Panc1 (cell line): ENCODE measurements at regions not wholly inside any gene's neighbourhood (a gene's known extent, or its start where the extent isn't known, plus 50 kb on each side); places are given as distances from the start of the nearest gene placed in this dataset.

Experiments
- ATAC-seq: fragments of 200-7000 bp; cut with Tn5 transposase; 2 replicates; pipeline ENCODE4 v1.9.1; 2020; ENCODE audit warnings: mild to moderate bottlenecking, moderate library complexity
- BruUV-seq: library from RNA; stranded (reverse); fragments of 400-500 nt; replicated peaks from 2 replicates; lab custom pipeline; 2021; lab: Mats Ljungman, UMichigan
- CTCF ChIA-PET: fragments of 300-600 bp; sonication (Branson Sonifier 250); formaldehyde crosslinking; loops from one replicate; lab custom pipeline; 2022; ENCODE audit warnings: antibody characterized with exemption; lab: Charles Lee
- POLR2A ChIA-PET: fragments of 300-600 bp; sonication (Branson Sonifier 250); formaldehyde crosslinking; loops from one replicate; lab custom pipeline; 2022; ENCODE audit warnings: antibody characterized with exemption; lab: Charles Lee
- DNase-seq: peaks from one replicate; pipeline ENCODE4 v3.0.0-alpha.2; 2010; ENCODE audit warnings: low read depth, low spot score
- H3K27ac ChIP-seq: 2 replicates; pipeline ENCODE4 v1.5.1; 2011; ENCODE audit warnings: mild to moderate bottlenecking, low read length, inconsistent platforms
- H3K27me3 ChIP-seq: fragments of 200-500 bp; sonication (Bioruptor generic); 2 replicates; pipeline ENCODE4 v1.6.0; 2014; ENCODE audit warnings: low read length, inconsistent platforms; ENCODE audit not compliant: control insufficient read depth, insufficient read depth
- H3K36me3 ChIP-seq: fragments of 200-500 bp; sonication (Bioruptor generic); 2 replicates; pipeline ENCODE4 v1.5.1; 2014; ENCODE audit warnings: inconsistent platforms, mild to moderate bottlenecking, low read length, moderate library complexity; ENCODE audit not compliant: control insufficient read depth, insufficient read depth
- H3K4me1 ChIP-seq: 2 replicates; pipeline ENCODE4 v1.5.1; 2011; ENCODE audit warnings: inconsistent platforms, mild to moderate bottlenecking, low read length, moderate library complexity; ENCODE audit not compliant: control insufficient read depth, insufficient read depth
- H3K4me3 ChIP-seq, 2 experiments: 2 replicates each; pipeline ENCODE4 v1.5.1; 2011 to 2012; ENCODE audit warnings: low read depth in 2 of 2, low read length in 2 of 2, mild to moderate bottlenecking in 2 of 2, inconsistent platforms in 1 of 2, moderate library complexity in 1 of 2
- H3K9me3 ChIP-seq: fragments of 200-500 bp; sonication (Bioruptor generic); 2 replicates; pipeline ENCODE4 v1.5.1; 2014; ENCODE audit warnings: low read depth, mild to moderate bottlenecking, inconsistent platforms, low read length, moderate library complexity; ENCODE audit not compliant: control insufficient read depth, insufficient read depth
- POLR2AphosphoS5 ChIP-seq: IDR thresholded peaks from 2 replicates; pipeline ENCODE4 v1.6.1; 2012; ENCODE audit warnings: mild to moderate bottlenecking, low read depth, low read length, moderate library complexity
- SIN3A ChIP-seq: IDR thresholded peaks from 2 replicates; pipeline ENCODE4 v1.6.1; 2012; ENCODE audit warnings: low read depth, mild to moderate bottlenecking, low read length, moderate library complexity, borderline replicate concordance; ENCODE audit not compliant: insufficient read depth
- TCF7L2 ChIP-seq: IDR thresholded peaks from 2 replicates; pipeline ENCODE4 v1.6.1; 2011; ENCODE audit warnings: mild to moderate bottlenecking, low read depth, low read length, inconsistent platforms
- in situ Hi-C: cut with HindIII; loops from 2 replicates; pipeline ENCODE4 v1.10.0; 2016; ENCODE audit warnings: low sequenced_read_pairs, low pct_unique_long_range_greater_than_20kb
- intact Hi-C: fragments of 100-400 bp; cut with micrococcal nuclease; formaldehyde crosslinking; loops from one replicate; pipeline ENCODE4 v1.10.0; 2022; ENCODE audit not compliant: unreplicated experiment
- TF ChIP-seq, protein P1 (sequence below): fragments of 450-650 bp; IDR thresholded peaks from 2 replicates; pipeline ENCODE4 v1.5.1; 2017; ENCODE audit warnings: mild to moderate bottlenecking
- TF ChIP-seq, protein P2 (sequence below), 2 experiments: IDR thresholded peaks; 2 replicates each; pipeline ENCODE4 v1.6.1; 2011 to 2012; ENCODE audit warnings: low read depth in 2 of 2, control low read depth in 1 of 2, low read length in 1 of 2, mild to moderate bottlenecking in 1 of 2, moderate library complexity in 1 of 2; ENCODE audit not compliant: insufficient read depth in 1 of 2

- Histone ChIP-seq H3K9me3 (no peaks in the 10 kb centered on the region; the same call in 1 of the 2 replicates), H3K27me3 (peaks cover 14% of the 10 kb centered on the region), H3K36me3 (no peaks in the 10 kb centered on the region), H3K4me3 (no peak overlapping the region), H3K27ac (no peak overlapping the region), H3K4me1 (no peaks in the 10 kb centered on the region)
- ATAC-seq (no peak), DNase-seq (no peak)
- intact Hi-C loops (no loop called here), in situ Hi-C loops (no loop called here)
- no TSS peak for BruUV-seq
- ChIA-PET POLR2A (no interaction called here), CTCF (no interaction called here)
- TF ChIP-seq SIN3A (no peak), TCF7L2 (no peak), POLR2AphosphoS5 (no peak)
- TF ChIP-seq, protein P1, sequence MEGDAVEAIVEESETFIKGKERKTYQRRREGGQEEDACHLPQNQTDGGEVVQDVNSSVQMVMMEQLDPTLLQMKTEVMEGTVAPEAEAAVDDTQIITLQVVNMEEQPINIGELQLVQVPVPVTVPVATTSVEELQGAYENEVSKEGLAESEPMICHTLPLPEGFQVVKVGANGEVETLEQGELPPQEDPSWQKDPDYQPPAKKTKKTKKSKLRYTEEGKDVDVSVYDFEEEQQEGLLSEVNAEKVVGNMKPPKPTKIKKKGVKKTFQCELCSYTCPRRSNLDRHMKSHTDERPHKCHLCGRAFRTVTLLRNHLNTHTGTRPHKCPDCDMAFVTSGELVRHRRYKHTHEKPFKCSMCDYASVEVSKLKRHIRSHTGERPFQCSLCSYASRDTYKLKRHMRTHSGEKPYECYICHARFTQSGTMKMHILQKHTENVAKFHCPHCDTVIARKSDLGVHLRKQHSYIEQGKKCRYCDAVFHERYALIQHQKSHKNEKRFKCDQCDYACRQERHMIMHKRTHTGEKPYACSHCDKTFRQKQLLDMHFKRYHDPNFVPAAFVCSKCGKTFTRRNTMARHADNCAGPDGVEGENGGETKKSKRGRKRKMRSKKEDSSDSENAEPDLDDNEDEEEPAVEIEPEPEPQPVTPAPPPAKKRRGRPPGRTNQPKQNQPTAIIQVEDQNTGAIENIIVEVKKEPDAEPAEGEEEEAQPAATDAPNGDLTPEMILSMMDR = no peak
- TF ChIP-seq, protein P2, sequence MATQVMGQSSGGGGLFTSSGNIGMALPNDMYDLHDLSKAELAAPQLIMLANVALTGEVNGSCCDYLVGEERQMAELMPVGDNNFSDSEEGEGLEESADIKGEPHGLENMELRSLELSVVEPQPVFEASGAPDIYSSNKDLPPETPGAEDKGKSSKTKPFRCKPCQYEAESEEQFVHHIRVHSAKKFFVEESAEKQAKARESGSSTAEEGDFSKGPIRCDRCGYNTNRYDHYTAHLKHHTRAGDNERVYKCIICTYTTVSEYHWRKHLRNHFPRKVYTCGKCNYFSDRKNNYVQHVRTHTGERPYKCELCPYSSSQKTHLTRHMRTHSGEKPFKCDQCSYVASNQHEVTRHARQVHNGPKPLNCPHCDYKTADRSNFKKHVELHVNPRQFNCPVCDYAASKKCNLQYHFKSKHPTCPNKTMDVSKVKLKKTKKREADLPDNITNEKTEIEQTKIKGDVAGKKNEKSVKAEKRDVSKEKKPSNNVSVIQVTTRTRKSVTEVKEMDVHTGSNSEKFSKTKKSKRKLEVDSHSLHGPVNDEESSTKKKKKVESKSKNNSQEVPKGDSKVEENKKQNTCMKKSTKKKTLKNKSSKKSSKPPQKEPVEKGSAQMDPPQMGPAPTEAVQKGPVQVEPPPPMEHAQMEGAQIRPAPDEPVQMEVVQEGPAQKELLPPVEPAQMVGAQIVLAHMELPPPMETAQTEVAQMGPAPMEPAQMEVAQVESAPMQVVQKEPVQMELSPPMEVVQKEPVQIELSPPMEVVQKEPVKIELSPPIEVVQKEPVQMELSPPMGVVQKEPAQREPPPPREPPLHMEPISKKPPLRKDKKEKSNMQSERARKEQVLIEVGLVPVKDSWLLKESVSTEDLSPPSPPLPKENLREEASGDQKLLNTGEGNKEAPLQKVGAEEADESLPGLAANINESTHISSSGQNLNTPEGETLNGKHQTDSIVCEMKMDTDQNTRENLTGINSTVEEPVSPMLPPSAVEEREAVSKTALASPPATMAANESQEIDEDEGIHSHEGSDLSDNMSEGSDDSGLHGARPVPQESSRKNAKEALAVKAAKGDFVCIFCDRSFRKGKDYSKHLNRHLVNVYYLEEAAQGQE (IDR thresholded peaks at IDR 0.05; ENCODE audit: insufficient read depth in 1 of 2, low read depth in 2 of 2, low read length in 1 of 2) = no peak
Measured at GRCh38 chr11:119842731-119843130, 113.7 kb upstream of the NECTIN1 start.

GRCh38 chr11:119839476-119840133 is 110.6 kb upstream of the NECTIN1 start:
- Histone ChIP-seq H3K27ac (no peak overlapping the region), H3K4me1 (no peaks in the 10 kb centered on the region), H3K4me3 (no peak overlapping the region), H3K9me3 (no peaks in the 10 kb centered on the region), H3K27me3 (peaks cover 23% of the 10 kb centered on the region), H3K36me3 (no peaks in the 10 kb centered on the region)
- DNase-seq (no peak), ATAC-seq (no peak)
- POLR2A ChIA-PET = interaction anchor here (0.6 kb wide), 1 partner anchor 16 kb away, joined by 6 read pairs; no protein-coding TSS in a partner anchor
- CTCF ChIA-PET = interaction anchor here (0.6 to 0.8 kb wide), 2 partner anchors 179 to 517 kb away, joined by 7 to 12 read pairs; no protein-coding TSS in a partner anchor
- intact Hi-C loops = no loop called here
- in situ Hi-C loops = no loop called here
- TF ChIP-seq, protein P1 = no peak
- TF ChIP-seq POLR2AphosphoS5 (no peak), TCF7L2 (no peak)
- BruUV-seq = no TSS peak
